Dermis blood vessel endothelial cell (primary cell): ENCODE measurements at regions not wholly inside any gene's neighbourhood (a gene's known extent, or its start where the extent isn't known, plus 50 kb on each side); places are given as distances from the start of the nearest gene placed in this dataset.

Source experiments
- DNase-seq: peaks from one replicate; pipeline ENCODE4 v3.0.0; 2010

- DNase-seq: no peak
Observed at GRCh38 chr1:234710381-234710780, 100.4 kb upstream of the IRF2BP2 start.

- DNase-seq: no peak
Observed at GRCh38 chr1:234709473-234710228, 99.7 kb upstream of the IRF2BP2 start.

DNA sequence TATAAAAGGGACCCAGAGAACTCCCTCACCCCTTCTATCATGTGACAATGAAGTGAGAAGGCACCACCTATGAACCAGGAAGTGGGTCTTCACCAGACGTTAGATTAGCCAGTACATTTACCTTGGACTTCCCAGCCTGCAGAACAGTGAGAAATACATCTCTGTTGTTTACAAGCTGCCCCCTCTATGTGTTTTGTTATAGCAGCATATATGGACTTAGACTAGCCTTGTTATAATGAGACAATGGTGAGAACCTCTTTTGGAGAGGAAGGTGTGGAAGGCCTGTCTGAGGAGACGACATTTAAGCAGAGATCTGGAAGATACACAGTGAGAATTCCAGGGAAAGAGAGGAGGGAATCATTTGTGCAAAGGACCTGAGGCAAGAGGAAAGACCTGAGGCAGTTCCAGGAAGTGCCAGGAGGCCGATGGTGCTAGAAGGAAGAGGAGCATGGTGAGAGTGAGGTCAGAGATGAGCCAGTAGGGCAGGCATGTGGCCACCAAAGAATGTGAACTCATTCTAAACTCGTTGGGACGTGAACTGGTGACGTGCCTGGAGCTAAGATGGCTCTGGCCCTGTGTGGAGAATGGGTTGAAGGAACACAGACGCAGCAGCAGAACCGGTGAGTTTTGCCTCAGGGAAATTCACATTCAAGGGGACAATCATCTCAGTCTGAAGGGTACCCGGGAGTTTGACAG, 98.9 kb upstream of the IRF2BP2 start:
- no peak for DNase-seq

DNA sequence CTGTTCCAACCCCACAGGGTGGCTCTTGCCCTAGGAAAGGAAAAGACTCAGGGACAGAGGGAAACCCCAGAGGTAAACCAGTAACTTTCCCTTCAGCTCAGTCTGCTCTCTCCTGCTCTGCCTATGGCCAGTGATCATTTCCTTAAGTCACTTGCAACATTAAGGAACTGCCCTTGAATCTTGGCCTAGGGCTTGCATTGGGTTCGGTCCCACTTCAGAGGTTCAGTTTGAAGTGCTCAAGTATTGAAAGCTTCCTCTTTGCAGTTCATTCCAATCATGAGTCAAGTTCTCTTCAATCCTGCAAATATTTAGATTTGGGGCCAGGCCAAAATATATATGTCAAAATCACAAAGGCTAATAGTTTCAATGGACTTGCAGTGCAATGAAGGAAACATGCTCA, 97.7 kb upstream of the IRF2BP2 start:
- no peak for DNase-seq

GRCh38 chr1:234706931-234707330, 97.0 kb upstream of the IRF2BP2 start:
- no peak for DNase-seq

DNA sequence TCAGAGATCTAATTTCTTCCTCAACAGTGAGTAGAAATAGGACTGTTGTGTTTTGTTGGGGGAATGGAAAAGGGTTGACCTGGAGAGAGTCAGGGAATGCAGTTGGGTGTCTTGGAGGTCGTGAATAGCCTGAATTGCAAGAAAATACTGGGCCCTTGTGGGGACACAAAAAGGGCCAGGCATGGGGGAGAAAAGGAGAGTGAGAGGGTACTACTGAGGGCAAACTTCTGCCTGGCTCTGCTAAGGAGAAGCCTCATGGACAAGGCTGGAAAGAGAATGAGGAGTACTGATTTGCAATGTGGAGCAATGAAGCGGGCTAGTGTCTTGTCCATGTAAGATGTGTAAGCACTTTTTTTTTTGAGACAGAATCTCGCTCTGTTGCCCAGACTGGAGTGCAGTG, 96.2 kb upstream of the IRF2BP2 start:
- DNase-seq: no peak

DNA sequence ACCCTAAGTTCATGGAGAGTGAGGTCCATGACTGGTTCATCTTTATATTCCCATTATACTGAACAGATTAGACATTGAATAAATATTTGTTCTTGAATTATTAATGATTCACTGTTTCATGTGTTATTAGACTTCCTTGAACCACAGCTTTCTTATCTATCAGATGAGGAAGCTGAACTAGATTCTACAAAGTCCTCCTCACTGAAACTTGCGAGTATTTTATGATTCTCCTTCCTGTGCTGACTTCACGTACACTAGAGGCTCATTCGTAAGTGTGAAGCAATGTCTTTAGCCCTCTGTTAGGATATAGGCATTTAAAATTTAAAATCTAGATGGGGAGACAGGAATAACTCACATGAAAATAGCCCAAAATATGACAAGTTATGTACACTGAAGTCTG, 95.6 kb upstream of the IRF2BP2 start:
- no peak for DNase-seq

GRCh38 chr1:234704106-234704887, 94.3 kb upstream of the IRF2BP2 start:
- no peak for DNase-seq

GRCh38 chr1:234702342-234703000, 92.5 kb upstream of the IRF2BP2 start:
- peak; percentile 57 for DNase-seq

GRCh38 chr1:234701737-234702341, 91.9 kb upstream of the IRF2BP2 start:
- no peak for DNase-seq

DNA sequence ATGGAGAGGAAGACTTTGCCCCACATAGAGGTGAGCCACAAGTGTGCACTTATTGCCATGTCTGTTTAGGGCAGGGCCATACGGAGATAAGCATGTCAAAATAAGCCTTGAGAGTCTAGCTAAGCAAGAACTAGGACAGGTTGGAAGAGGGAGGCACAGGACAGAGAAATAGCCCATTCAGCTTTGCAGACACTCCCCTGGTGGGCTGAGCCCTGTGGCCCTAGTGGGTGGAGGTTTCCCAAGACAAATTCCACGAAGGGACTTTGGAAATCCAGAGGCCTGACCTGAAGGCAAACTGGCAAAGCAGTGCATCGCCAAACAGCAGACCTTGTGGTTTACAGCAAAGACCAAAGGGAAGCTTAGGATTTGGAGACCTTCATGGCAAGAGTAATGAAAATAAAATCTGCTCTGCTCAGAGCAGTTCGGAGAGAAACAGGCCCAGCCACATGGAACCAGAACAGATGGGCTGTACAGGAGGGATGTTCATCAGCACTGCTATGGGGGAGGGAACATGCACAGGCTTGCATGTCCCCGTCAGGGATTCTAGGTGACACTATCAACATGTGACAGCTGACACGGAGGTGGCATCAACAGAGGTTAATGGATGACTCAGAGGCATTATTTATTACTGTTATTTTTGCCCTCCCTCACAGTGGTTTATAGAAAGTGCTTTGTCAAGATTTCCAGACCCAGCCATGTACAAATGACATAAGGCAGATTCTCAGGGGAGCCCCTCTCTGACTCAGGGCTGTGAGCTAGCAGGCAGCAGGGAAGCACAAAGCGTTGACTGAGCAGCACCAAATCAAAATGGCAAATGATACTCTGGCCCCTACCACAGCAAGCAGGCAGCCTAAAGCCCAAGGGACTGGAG, 90.1 kb upstream of the IRF2BP2 start:
- DNase-seq: peak; percentile 52

GRCh38 chr1:234698686-234699085, 88.7 kb upstream of the IRF2BP2 start:
- DNase-seq: no peak

- no peak for DNase-seq
Observed at GRCh38 chr1:234697741-234698140, 87.8 kb upstream of the IRF2BP2 start.

- no peak for DNase-seq
Observed at GRCh38 chr1:234697015-234697414, 87.0 kb upstream of the IRF2BP2 start.

DNA sequence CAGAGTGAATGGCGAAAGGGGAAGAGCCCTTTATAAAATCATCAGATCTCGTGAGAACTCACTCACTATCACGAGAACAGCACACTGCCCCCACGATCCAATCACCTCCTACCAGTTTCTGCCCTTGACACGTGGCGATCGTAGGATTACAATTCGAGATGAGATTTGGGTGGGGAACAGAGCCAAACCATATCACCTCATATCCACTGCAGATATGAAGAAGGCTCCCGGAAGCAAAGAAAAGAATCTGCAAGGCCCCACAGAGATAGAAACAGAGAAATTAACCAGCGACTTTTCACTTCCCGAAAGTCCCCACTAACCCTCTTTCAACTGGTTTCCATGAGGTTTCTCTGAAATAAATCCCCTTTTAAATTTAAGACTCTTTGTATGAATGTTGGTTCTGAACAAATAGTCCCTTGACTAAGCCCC, 86.2 kb upstream of the IRF2BP2 start:
- no peak for DNase-seq

DNA sequence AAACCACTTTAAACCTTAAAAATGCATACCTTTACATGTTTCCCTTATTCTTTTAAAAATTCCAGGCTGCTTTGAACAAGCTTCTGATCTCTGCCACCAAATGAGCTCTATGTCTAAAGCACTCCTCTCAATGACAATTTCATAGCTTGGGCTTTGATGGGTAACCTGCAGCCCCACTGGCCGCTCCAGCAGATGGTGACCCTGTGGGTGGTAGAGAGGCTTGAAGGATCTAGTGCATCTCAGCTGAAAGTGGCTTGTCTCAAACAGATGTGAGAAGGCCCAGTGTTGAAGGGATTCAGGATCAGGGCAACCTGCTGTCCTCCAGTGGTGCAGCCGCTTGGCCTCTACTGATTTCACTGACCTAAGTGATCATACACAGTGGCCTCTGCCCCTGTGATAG, 84.7 kb upstream of the IRF2BP2 start:
- no peak for DNase-seq

DNA sequence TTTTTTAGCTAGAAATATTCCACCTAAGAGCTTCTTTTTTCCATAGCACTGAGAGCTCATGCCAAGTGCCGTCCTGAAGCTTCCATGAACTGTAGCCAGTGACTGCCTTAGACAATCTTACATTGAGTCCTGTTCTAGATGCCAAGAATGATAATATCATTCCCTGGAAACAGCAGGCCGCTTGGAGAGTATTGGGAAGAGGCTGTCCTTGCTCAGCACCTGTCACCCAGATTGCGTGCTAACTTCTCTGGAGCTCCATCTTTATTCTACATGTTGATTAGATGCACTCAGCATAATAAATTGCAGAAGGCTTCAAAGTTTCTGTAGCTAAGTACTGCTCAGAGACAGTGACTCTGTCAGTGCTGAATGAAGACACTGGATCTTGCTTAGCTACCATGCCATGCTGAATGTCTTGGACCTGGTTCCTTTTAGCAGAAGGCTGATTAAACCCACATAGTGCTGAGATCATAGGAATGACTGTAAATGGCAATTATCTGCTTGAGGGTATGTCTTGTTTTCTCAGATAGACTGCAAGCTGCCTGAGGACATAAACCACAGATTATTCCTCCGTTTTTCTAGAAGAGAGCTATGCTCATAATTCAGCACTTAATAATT, 83.1 kb upstream of the IRF2BP2 start:
- no peak for DNase-seq

DNA sequence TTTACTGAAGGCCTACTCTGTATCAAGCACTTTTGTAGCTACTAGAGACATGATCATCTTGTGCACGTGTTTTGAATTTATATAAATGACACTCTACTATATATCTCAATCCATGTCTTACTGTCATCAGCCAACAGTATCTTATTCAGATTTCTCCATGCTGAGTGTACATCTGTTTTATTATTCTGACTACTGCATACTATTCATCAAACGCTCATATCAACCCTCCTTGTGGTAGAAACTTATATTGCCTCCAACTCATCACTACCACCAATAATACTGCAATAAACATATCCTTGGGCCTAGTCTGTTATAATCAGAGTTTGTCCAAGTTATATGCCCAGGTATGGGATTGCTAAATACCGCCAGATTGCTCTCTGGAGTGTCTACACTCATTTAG, 81.6 kb upstream of the IRF2BP2 start:
- DNase-seq: peak; percentile 30

GRCh38 chr1:234690872-234691271, 80.9 kb upstream of the IRF2BP2 start:
- DNase-seq: no peak

DNA sequence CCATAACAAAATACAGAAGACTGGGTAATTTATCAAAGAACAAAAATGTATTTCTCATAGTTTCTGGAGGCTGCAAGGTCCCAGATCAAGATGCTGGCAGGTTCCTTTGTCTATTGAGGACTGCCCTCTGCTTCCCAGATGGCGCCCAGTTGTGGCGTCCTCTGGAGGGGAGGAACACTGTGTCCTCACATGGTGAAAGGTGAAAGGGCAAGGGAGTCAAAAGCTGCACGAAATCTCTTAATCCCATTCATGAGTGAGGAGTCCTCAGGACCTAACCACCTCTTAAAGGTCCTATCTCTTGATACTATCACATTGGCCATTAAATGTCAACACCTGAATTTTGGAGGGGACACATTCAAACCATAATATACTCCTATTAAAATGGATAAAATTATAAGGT, 79.3 kb upstream of the IRF2BP2 start:
- DNase-seq: no peak

DNA sequence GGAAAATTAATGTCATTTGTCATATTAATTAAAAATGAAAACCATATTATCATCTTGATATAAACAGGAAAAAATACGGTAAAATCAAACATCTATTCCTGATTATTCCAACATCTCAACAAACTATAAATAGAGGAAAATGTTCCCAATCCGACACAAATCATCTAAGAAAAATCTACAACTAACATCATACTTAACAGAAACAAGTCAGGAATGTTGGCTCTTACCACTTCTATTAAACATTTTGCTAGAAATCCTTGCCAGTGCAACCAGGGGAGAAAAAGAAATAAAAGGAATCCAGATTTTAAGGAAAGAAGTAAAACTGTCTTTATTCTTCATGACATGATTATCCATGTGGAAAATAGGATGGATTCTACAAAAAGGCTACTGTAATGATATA, 77.0 kb upstream of the IRF2BP2 start:
- no peak for DNase-seq
